ENCODE measurements at regions not wholly inside any gene's neighbourhood (a gene's known extent, or its start where the extent isn't known, plus 50 kb on each side); places are given as distances from the start of the nearest gene placed in this dataset.

- no peak overlapping the region for H3K4me2 ChIP-seq (ENCODE audit: insufficient read depth in 1 of 2, low read depth in 2 of 2, low read length in 2 of 2)
- no peak overlapping the region for H3K27ac ChIP-seq (ENCODE audit: low read depth, low read length)
- H3K14ac ChIP-seq (ENCODE audit: insufficient read length) = no peak overlapping the region
- H4K20me1 ChIP-seq (replicated peaks in 1 of 2; ENCODE audit: control insufficient read depth in 1 of 2, insufficient read depth in 2 of 2, low read length in 2 of 2) = no peaks in the 10 kb centered on the region
- H2BK120ac ChIP-seq (replicated peaks; ENCODE audit: low read depth, low read length) = no peak overlapping the region
- POLR2A ChIA-PET (ENCODE audit: partially characterized antibody) = no interaction called here
- H2AFZ ChIP-seq (ENCODE audit: low read length) = no peak overlapping the region
- no peak overlapping the region for H4K91ac ChIP-seq (replicated peaks; ENCODE audit: insufficient read length, low read length)
- H3K4me1 ChIP-seq (replicated peaks in 1 of 4; ENCODE audit: control insufficient read depth in 3 of 4, insufficient read depth in 4 of 4, low read length in 3 of 4) = no peaks in the 10 kb centered on the region
- no peaks in the 10 kb centered on the region; a peak in 1 of 8 replicates for H3K36me3 ChIP-seq (ENCODE audit: control insufficient read depth in 2 of 4, insufficient read depth in 4 of 4, low read length in 3 of 4)
- H3K56ac ChIP-seq (replicated peaks; ENCODE audit: insufficient read length, low read depth, low read length) = no peak overlapping the region
- WGBS, 2 experiments (ENCODE audit: extremely low coverage in 1 of 2, insufficient coverage in 1 of 2, insufficient read length in 1 of 2, insufficient replicate concordance in 2 of 2, low coverage in 1 of 2, low lambda C conversion rate in 2 of 2, missing lambda C conversion rate in 1 of 2) = 65% methylated on average over 3 of the region's 3 CpGs; no CpG with 5 or more reads in 1 of the 2 experiments
- H3K4me3 ChIP-seq (ENCODE audit: extremely low read depth in 1 of 4, insufficient read depth in 2 of 4, low read depth in 3 of 4, low read length in 4 of 4) = no peak overlapping the region
- no peaks in the 10 kb centered on the region for H3K79me1 ChIP-seq (ENCODE audit: low read depth, low read length)
- H4K8ac ChIP-seq (ENCODE audit: extremely low read depth, insufficient read depth, low read length) = no peak overlapping the region
- no peak overlapping the region; a peak in 1 of 7 replicates for H3K9ac ChIP-seq (replicated peaks in 1 of 4; ENCODE audit: extremely low read depth in 1 of 4, low read depth in 3 of 4, low read length in 3 of 4)
- no peaks in the 10 kb centered on the region for H3K27me3 ChIP-seq (replicated peaks in 1 of 4; ENCODE audit: control insufficient read depth in 3 of 4, extremely low read depth in 1 of 4, insufficient read depth in 3 of 4, low read length in 3 of 4)
- H3K4ac ChIP-seq (replicated peaks; ENCODE audit: insufficient read length, low read depth, low read length) = no peak overlapping the region
- H3K23ac ChIP-seq (ENCODE audit: insufficient read length) = no peak overlapping the region
- H2BK5ac ChIP-seq (ENCODE audit: low read depth, low read length) = no peak overlapping the region
- no peaks in the 10 kb centered on the region; the same call in 1 of the 2 replicates for H3K23me2 ChIP-seq (ENCODE audit: low read depth, low read length)
- no peak overlapping the region for H2BK12ac ChIP-seq (ENCODE audit: low read depth, low read length)
- H2BK20ac ChIP-seq (ENCODE audit: low read length) = no peak overlapping the region
- DNase-seq (ENCODE audit: low read depth in 1 of 2, low spot score in 2 of 2) = no peak
- no peak for FAIRE-seq
- CTCF ChIA-PET (ENCODE audit: partially characterized antibody) = interaction anchor here (0.7 to 2.2 kb wide), 9 partner anchors 8 to 584 kb away, joined by 3 to 9 read pairs (median 4); no protein-coding TSS in a partner anchor
- no peaks in the 10 kb centered on the region for H3K9me3 ChIP-seq (ENCODE audit: insufficient read depth in 2 of 2, low read depth in 1 of 2, low read length in 1 of 2)
- H2AK5ac ChIP-seq (ENCODE audit: low read depth, low read length) = no peak overlapping the region
- no peak overlapping the region for H4K5ac ChIP-seq (ENCODE audit: insufficient read length, low read depth, low read length)
- no peaks in the 10 kb centered on the region for H3K79me2 ChIP-seq (ENCODE audit: control insufficient read depth in 1 of 2, insufficient read depth in 2 of 2, low read length in 2 of 2)
- H2BK15ac ChIP-seq (ENCODE audit: low read length) = no peak overlapping the region
- no peak overlapping the region for H3K18ac ChIP-seq (ENCODE audit: extremely low read depth, low read length)
- no peak for TF ChIP-seq BRCA1 (IDR thresholded peaks at IDR 0.05; ENCODE audit: low read depth, low read length)
- TF ChIP-seq RNF2 (IDR thresholded peaks at IDR 0.05; ENCODE audit: borderline replicate concordance, low read depth, low read length, missing control alignments, poor library complexity, severe bottlenecking) = no peak
- TF ChIP-seq CTBP2 (IDR thresholded peaks at IDR 0.05; ENCODE audit: borderline replicate concordance, insufficient read depth, insufficient read length, low read length) = no peak
- TF ChIP-seq CHD2 (IDR thresholded peaks at IDR 0.05; ENCODE audit: low read length) = no peak
- TF ChIP-seq FOSL1 (IDR thresholded peaks at IDR 0.05; ENCODE audit: insufficient read depth, low read depth, low read length) = no peak
- no peak for TF ChIP-seq RBBP5 (IDR thresholded peaks at IDR 0.05; ENCODE audit: borderline replicate concordance, low read depth, low read length)
- no peak for TF ChIP-seq SRF (IDR thresholded peaks at IDR 0.05; ENCODE audit: low read depth, low read length)
- TF ChIP-seq SIN3A (conservative IDR thresholded peaks at IDR 0.05 in 1 of 2, IDR thresholded peaks at IDR 0.05 in 1 of 2; ENCODE audit: low read depth in 1 of 2, low read length in 2 of 2) = no peak
- no peak for TF ChIP-seq SAP30 (IDR thresholded peaks at IDR 0.05; ENCODE audit: insufficient read depth, insufficient replicate concordance, low read length)
- no peak for TF ChIP-seq TEAD4 (IDR thresholded peaks at IDR 0.05; ENCODE audit: low read depth, low read length)
- TF ChIP-seq CTCF (IDR thresholded peaks at IDR 0.05; ENCODE audit: control extremely low read depth in 1 of 3, insufficient read depth in 1 of 3, low read depth in 1 of 3, low read length in 3 of 3) = peak; percentile 4 to 52 (median 46); a peak in 2 of 4 replicates
These were observed 257.7 kb downstream of the CDCA7 start for GRCh38 chr2:173612354-173612753.
